Esophagus squamous epithelium (tissue), 5 donors: ENCODE measurements at regions not wholly inside any gene's neighbourhood (a gene's known extent, or its start where the extent isn't known, plus 50 kb on each side); places are given as distances from the start of the nearest gene placed in this dataset.

Experiments used
- DNase-seq: peaks from one replicate; lab custom pipeline; 2025; lab: John Stamatoyannopoulos, UW
- H3K27ac ChIP-seq, 4 donors: fragments of 200-600 bp; sonication (generic); one replicate each; pipeline ENCODE4 v1.5.1; 2016 to 2019; ENCODE audit warnings: mild to moderate bottlenecking in 1 of 4
- H3K27me3 ChIP-seq, 4 donors: fragments of 200-600 bp; sonication (generic); 1 replicate in 3 of 4; 2 replicates in 1 of 4; pipeline versions ENCODE4 v1.5.1 to v1.6.0; 2017 to 2021; ENCODE audit warnings: antibody characterized with exemption in 1 of 4
- H3K36me3 ChIP-seq, 3 donors: fragments of 200-600 bp; sonication (generic); one replicate each; pipeline ENCODE4 v1.5.1; 2016 to 2019
- H3K4me1 ChIP-seq, 3 donors: fragments of 200-600 bp; sonication (generic); one replicate each; pipeline ENCODE4 v1.5.1; 2017 to 2019
- H3K4me3 ChIP-seq, 4 donors: fragments of 200-600 bp; sonication (generic); 1 replicate in 3 of 4; 2 replicates in 1 of 4; pipeline ENCODE4 v1.5.1; 2016 to 2019; ENCODE audit warnings: mild to moderate bottlenecking in 2 of 4, moderate library complexity in 1 of 4
- H3K9me3 ChIP-seq, 3 donors: fragments of 200-600 bp; sonication (generic); one replicate each; pipeline ENCODE4 v1.5.1; 2016 to 2019
- CTCF ChIP-seq, 6 experiments: fragments of 450-650 bp in 4 of 6; fragments of 200-600 bp in 2 of 6; sonication (generic) in 2 of 6; IDR thresholded peaks; one replicate each; pipeline ENCODE4 v1.5.1; 2016 to 2019; ENCODE audit warnings: antibody characterized with exemption in 6 of 6, mild to moderate bottlenecking in 4 of 6, moderate library complexity in 4 of 6
- POLR2A ChIP-seq, 4 donors: fragments of 450-650 bp; IDR thresholded peaks; one replicate each; pipeline ENCODE4 v1.6.1; 2017; ENCODE audit warnings: antibody characterized with exemption in 4 of 4, mild to moderate bottlenecking in 4 of 4, moderate library complexity in 3 of 4
- WGBS, 2 donors: methylation state at CpG; one replicate each; pipeline ENCODE4 v1.1.5; 2018; 5-methylcytosine and 5-hydroxymethylcytosine counted together
- intact Hi-C: fragments of 100-400 bp; cut with DNase I; formaldehyde crosslinking; loops from one replicate; pipeline ENCODE4 v1.15.0; 2022
- donor health status: DM: yes; HTN: yes; CAD: no.

- Histone ChIP-seq H3K27me3 (no peaks in the 10 kb centered on the region), H3K9me3 (no peaks in the 10 kb centered on the region), H3K36me3 (no peaks in the 10 kb centered on the region), H3K4me1 (no peaks in the 10 kb centered on the region), H3K4me3 (no peak overlapping the region), H3K27ac (no peak overlapping the region)
- no peak for DNase-seq
- intact Hi-C loops, result no loop called here
- TF ChIP-seq POLR2A (IDR thresholded peaks at IDR 0.05) (no peak), CTCF (IDR thresholded peaks at IDR 0.05) (no peak)
Measured at GRCh38 chr12:73529954-73530353, 1007.7 kb upstream of the ATXN7L3B start.

GRCh38 chr12:73531752-73532151 lies 1005.9 kb upstream of the ATXN7L3B start:
- Histone ChIP-seq H3K9me3 (no peaks in the 10 kb centered on the region), H3K27me3 (no peaks in the 10 kb centered on the region), H3K36me3 (no peaks in the 10 kb centered on the region), H3K27ac (no peak overlapping the region), H3K4me1 (no peaks in the 10 kb centered on the region), H3K4me3 (no peak overlapping the region)
- DNase-seq, result no peak
- intact Hi-C loops, result no loop called here
- TF ChIP-seq CTCF (IDR thresholded peaks at IDR 0.05), result no peak
- TF ChIP-seq POLR2A (IDR thresholded peaks at IDR 0.05), result no peak

- no peaks in the 10 kb centered on the region for H3K27me3 ChIP-seq
- H3K4me3 ChIP-seq, result no peak overlapping the region
- no peak for DNase-seq
- TF ChIP-seq CTCF (IDR thresholded peaks at IDR 0.05) (no peak), POLR2A (IDR thresholded peaks at IDR 0.05) (no peak)
- no peaks in the 10 kb centered on the region for H3K4me1 ChIP-seq
- peaks cover 0 to 3% (median 0%) of the 10 kb centered on the region in 3 donors for H3K9me3 ChIP-seq
- no peak overlapping the region for H3K27ac ChIP-seq
- intact Hi-C loops, result no loop called here
- H3K36me3 ChIP-seq, result no peaks in the 10 kb centered on the region
Measured at GRCh38 chr12:73547421-73547820, 990.2 kb upstream of the ATXN7L3B start.

- Histone ChIP-seq H3K9me3 (peaks cover 0 to 8% (median 0%) of the 10 kb centered on the region in 3 donors), H3K4me1 (no peaks in the 10 kb centered on the region), H3K27me3 (no peaks in the 10 kb centered on the region), H3K4me3 (no peak overlapping the region), H3K36me3 (no peaks in the 10 kb centered on the region), H3K27ac (no peak overlapping the region)
- DNase-seq, result no peak
- intact Hi-C loops, result no loop called here
- no peak for TF ChIP-seq CTCF (IDR thresholded peaks at IDR 0.05)
- no peak for TF ChIP-seq POLR2A (IDR thresholded peaks at IDR 0.05)
- WGBS, 2 donors, result 71 to 82% methylated on average over 4 of the region's 4 CpGs
Measured at GRCh38 chr12:73585136-73585535, 952.5 kb upstream of the ATXN7L3B start.

- Histone ChIP-seq H3K27ac (no peak overlapping the region), H3K27me3 (no peaks in the 10 kb centered on the region), H3K36me3 (no peaks in the 10 kb centered on the region), H3K4me1 (no peaks in the 10 kb centered on the region), H3K9me3 (no peaks in the 10 kb centered on the region), H3K4me3 (no peak overlapping the region)
- TF ChIP-seq POLR2A (IDR thresholded peaks at IDR 0.05), result no peak
- TF ChIP-seq CTCF (IDR thresholded peaks at IDR 0.05), result no peak
- WGBS, 2 donors, result 44 to 63% methylated on average over 1 of the region's 1 CpG
- intact Hi-C loops, result no loop called here
- DNase-seq, result no peak
Measured at GRCh38 chr12:73589220-73589619, 948.4 kb upstream of the ATXN7L3B start.
